GM19395 (cell line): ENCODE measurements at regions not wholly inside any gene's neighbourhood (a gene's known extent, or its start where the extent isn't known, plus 50 kb on each side); places are given as distances from the start of the nearest gene placed in this dataset.
"Not testable (repeated sequence)": the region's sequence is repeated elsewhere in the genome, so short reads cannot be mapped to it uniquely, and the experiment has no call there.

Experiments
- ATAC-seq: cut with Tn5 transposase; IDR thresholded peaks from one replicate; pipeline ENCODE4 v1.9.1; 2021; ENCODE audit warnings: mild to moderate bottlenecking, moderate library complexity; ENCODE audit not compliant: unreplicated experiment

DNA sequence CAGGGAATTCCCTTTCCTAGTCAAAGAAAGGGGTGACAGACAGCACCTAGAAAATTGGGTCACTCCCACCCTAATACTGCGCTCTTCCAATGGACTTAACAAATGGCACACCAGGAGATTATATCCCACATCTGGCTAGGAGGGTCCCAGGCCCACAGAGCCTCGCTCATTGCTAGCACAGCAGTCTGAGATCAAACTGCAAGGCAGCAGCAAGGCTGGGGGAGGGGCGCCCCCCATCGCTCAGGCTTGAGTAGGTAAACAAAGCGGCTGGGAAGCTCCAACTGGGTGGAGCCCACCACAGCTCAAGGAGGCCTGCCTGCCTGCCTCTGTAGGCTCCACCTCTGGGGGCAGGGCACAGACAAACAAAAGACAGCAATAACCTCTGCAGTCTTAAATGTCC is 1043.9 kb upstream of the GRIA3 start:
- ATAC-seq, result not testable (repeated sequence)

DNA sequence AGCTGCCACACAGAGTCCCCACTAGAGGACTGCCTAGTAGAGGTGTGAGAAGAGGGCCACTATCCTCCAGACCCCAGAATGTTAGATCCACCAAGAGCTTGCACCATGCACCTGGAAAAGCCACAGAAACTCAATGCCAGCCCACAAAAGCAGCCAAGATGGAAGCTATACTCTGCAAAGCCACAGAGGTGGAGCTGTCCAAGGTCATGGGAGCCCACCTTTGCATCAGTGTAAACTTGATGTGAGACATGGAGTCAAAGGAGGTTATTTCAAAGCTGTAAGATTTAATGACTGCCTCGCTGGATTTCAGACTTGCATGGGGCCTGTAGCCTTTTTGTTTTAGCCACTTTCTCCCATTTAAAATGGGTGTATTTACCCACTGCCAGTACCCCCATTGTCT is 1030.1 kb upstream of the GRIA3 start:
- no peak for ATAC-seq

DNA sequence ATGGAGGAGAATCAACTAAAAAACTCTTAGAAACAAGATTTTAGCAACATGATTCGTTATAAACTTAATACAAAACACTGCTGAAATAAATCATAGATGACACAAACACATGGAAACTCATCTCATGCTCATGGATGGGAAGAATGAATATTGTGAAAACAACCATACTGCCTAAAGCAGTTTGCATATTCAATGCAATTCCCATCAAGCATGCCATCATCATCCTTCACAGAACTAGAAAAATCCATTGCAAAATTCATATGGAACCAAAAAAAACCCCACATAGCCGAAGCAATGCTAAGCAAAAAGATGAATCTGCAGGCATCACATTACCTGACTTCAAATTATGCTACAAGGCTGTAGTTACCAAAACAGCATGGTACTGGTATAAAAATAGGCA is 1015.8 kb upstream of the GRIA3 start:
- no peak for ATAC-seq

DNA sequence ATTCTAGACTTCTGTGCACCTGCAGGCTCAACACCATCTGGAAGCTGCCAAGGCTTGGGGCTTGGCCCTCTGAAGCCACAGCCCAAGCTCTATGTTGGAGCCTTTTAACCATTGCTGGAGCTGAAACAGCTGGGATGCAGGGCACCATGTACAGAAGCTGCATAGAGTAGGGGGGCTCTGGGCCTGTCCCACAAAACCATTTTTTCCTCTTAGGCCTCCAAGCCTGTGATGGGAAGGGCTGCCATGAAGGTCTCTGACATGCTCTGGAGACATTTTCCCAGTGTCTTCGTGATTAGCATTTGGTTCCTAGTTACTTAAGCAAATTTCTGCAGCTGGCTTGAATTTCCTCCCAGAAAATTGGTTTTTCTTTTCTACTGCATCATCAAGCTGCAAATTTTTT is 999.3 kb upstream of the GRIA3 start:
- ATAC-seq, result no peak

DNA sequence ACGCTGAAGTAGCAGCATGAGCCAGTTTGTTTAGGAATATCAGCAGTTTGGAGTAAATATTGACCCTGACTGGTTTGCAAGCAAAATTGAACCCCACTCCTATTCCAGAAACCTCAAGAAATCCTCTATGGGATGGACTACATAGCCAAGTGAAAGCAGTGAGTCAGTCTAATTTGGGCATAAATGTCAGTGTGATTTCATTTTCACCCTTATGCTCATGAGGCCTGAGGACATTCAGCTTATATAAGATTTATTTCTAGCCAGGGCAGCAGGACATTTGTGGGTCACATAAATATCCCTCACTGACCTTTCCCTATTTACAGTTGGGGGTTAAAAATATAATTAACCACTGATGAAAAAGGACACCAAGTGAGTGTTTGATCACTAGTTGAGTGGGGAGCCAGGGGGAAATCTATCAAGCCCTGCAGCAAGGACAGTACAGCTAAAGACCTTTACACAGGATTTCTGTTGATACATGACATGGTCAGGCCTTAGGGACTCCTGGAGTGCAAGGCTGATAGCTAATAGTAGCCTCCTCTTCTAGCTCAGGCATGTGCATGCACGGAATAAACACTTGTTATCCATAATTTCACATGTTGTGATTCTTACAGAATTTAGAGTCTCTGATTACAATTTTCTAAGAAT is 996.9 kb upstream of the GRIA3 start:
- no peak for ATAC-seq

DNA sequence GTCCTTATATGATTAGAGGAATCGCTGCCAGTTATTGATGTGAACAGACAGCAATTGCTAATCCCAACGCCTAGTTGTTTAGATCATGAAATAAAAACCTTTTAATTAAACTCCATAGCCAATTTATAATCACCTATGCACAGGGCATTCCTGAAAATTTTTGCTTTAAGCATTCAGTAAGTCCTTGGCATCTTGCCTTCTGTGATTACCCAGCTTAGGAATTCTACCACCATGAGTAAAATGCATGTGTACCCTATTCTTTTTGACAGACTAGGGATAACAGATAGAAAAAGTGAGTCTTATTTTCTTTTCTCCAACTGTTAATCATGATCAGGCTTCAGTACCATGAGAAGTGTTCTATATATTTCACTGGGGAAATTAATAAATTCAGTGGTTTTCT is 995.3 kb upstream of the GRIA3 start:
- no peak for ATAC-seq

DNA sequence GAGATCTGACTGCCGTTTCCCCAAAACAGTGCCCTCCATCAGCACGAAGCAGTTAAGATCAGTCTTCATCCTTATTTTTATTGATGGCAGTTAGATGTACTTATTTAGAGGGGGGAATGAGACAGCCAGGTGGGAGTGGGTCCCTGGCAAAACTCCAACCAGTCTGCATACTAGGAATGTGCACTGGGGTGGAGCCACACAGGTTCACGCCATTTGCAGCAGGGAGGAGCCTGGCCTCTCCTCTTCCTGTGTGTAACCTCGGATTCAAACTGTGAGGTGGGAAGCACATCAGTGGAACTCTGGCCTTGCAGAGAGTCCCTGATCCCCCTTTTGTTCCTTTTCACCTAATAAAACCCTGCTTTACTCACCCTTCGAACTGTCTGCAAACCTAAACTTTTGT is 987.7 kb upstream of the GRIA3 start:
- ATAC-seq, result no peak

DNA sequence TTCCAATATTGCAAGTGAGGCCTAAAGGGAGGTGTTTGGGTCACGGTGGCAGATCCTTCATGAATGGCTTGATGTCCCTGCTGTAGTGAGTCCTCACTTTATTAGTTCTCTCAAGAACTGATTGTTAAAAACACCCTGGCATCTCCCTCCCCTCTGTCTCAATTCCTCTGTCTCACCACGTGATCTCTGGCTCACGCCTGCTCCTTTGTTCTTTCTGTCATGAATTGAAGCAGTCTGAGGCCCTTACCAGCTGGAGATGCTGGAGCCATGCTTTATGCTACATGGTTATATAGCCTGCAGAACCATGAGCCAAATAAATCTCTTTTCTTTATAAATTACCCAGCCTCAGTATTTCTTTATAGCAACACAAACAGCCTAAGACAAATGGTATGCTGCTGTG is 980.7 kb upstream of the GRIA3 start:
- ATAC-seq, result no peak

DNA sequence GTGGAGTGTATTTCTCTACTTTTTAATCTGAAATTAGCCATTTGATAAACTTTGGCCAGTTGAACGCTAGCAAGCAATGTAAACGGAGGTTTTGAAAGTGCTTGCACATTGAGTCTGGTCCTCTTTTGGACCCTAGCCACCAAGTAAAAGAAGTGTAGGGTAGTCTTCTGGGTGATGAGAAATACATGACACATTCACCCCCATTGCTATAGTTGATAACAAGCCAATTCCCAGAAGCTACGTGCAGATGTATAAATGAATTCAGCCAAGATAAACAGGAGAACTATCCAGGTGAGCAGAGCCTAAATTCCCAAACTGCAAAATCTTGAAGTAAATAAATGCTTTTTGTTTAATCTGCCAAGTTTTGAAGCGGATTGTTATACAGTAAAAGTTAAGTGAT is 965.4 kb upstream of the GRIA3 start:
- no peak for ATAC-seq

DNA sequence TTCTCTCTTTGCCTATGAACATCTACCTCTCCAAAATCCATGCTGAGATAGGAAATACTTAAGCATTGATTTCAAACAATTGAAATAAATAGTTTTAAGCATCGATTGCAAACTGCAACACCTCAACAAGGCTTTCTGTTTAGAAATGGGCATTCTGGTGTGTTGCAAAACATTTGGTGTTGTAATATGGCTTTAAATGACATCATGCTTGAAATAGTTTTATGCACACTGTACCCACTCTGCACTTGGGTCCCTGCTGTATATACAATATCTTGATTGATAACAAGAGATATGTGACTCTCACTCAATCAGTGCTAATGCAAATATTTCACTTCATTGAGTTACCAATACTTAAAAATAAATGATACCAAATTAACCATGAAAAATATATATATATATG is 964.9 kb upstream of the GRIA3 start:
- no peak for ATAC-seq

DNA sequence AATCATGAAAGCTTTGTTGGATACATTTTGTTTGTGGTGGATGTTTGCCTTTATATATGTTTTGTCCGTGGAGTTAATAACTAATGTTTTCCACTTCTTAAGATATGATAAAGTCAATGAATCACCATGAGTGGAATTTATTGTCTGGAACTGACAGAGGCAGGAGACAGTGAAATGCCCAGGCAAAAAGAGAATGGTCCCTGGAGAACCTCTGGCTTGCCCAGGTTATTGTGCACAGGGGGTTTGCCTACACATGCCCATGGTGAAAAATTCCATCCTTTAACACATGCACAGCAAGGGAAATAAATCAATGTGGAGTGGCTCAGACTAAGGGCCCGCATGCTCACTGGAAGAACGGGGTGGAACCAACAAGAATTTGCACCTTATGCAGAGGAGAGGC is 964.3 kb upstream of the GRIA3 start:
- no peak for ATAC-seq

DNA sequence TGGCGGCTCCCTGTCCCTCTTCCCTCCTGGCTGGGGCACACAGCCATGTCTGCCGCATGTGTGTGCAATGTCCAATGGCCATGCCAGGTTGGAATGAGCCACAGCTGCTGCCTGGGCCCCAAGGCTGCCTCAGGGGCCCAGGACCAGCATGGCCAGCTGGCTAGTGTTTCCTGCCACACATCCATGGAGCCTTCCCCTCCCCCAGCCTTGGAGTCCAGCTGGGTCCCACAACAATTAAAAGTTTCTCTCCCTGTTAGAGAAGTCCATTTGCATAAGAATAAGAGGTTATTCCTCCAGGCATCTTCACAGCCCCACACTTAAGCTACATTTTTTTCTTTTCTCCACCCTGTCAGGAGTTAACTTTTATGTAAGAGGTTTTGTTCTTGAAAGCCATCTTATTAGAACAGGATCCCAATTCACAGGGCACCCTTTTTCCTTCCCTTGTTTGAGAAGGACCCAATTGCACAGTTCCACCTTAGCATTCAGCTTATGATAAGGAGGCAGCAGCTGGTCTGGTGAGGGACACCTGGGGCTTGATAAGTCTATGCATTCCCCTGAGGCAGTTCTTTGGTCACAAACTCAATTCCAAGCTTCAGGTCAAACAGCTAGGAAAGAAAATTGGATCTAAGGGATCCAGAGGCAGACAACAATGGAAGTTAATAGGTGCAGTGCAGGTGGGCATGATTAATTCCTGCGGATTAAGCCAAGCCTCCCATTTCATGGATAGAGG is 963.3 kb upstream of the GRIA3 start:
- no peak for ATAC-seq

DNA sequence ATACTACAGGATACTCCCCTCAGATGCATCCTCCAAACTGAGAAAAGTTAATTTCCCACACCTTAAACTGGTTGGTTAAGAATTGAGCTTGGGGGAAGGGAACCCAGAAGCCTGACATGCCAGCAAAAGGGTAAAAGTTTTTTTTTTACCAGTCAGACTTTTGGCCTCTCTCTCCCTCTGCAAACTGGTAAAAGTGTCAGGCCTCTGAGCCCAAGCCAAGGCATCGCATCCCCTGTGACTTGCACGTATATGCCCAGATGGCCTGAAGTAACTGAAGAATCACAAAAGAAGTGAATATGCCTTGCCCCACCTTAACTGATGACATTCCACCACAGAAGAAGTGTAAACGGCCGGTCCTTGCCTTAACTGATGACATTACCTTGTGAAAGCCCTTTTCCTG is 962.3 kb upstream of the GRIA3 start:
- not testable (repeated sequence) for ATAC-seq

DNA sequence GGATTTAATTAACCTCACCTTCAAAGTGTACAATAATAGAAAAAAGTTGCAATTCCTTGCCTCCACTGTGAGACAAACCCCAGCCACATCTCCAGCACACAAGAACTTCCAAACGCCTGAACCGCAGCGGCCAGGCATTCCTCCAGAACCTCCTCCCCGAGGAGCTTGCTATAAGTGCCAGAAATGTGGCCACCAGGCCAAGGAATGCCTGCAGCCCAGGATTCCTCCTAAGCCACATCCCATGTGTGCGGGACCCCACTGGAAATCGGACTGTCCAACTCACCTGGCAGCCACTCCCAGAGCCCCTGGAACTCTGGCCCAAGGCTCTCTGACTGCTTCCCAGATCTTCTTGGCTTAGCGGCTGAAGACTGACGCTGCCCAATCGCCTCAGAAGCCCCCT is 959.9 kb upstream of the GRIA3 start:
- not testable (repeated sequence) for ATAC-seq

DNA sequence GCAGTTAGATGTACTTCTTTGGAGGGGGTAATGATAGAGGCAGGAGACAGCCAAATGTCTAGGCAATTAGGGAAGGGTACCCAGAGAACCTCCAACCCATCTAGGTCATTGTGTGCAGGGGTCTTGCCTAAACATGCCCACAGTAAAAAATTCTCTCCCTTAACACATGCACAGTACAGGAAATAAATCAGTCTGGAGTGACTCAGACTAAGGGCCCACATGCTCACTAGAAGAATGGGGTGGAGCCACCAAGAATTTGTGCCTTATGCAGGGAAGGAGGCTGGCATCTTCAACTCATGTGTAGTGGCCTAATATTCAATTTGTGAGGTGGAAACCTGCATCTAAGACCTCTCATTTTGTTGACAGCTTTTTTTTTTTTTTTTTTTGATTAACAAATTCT is 945.3 kb upstream of the GRIA3 start:
- no peak for ATAC-seq

DNA sequence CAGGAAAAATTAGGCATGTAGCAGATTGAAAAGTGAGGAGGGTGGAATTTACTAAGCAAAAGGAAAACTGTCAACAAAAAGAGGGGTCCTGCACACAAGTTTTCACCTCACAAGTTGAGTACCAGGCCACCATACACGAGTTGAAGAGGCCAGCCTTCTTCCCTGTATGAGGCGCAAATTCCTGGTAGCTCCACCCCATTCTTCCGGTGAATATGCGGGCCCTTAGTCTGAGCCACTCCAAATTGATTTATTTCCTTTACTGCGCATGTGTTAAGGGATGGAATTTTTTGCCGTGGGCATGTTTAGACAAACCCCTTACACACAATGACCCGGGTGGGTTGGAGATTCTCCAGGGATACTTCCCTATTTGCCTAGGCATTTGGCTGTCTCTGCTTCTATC is 942.1 kb upstream of the GRIA3 start:
- no peak for ATAC-seq

DNA sequence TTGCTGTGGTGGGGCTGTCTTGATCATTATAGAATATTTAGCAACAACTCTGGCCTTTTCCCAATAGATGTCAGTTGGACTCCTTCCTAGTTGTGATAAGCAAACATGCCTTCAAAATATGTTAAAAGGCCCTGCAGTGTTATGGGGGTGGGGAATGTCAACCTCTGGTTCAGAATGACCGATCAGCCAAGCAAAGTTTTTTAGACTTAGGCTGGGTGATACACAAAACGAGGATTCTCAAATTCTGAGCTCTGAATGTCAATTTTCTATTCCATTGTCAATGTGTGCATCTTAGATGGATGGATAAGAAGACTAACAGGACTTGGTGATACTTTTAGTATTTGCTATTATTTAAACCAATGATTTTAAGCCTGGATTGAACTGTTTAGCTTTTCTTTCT is 940.0 kb upstream of the GRIA3 start:
- ATAC-seq, result no peak

DNA sequence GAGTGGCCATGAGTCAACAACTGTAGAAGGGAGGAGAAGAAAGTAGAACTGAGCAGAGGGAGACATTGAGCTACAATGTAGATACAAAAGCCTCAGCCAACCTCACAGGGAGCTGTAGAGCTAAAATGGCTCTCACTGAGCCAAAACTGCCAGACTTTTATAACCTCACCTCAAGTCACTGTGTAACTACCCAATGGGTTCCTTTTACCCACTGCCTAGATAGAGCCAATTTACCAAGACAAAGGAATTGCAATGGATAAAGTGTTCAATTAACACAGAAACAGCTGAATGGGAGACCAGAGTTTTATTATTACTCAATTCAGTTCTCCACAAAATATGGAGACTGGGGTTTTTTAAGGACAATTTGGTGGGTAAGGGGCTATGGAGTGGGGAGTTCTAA is 938.9 kb upstream of the GRIA3 start:
- no peak for ATAC-seq

DNA sequence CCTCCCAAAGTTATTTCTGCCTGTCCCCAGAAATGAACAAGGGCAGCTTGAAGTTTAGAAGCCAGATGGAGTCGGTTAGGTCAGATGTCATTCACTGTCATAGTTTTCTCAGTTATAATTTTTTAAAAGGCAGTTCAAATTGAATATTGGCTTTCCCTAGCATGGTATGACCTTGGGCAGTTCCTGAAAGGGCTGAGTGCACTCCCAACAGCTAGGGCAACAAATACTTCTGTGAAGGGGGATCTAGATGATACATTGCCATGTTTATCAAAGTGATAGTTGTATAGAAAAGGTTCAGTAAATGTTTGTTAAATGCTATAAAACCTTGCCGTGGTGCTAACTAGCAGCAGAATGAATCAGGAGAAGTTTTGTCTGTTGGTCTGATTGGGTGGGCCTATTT is 938.1 kb upstream of the GRIA3 start:
- no peak for ATAC-seq

DNA sequence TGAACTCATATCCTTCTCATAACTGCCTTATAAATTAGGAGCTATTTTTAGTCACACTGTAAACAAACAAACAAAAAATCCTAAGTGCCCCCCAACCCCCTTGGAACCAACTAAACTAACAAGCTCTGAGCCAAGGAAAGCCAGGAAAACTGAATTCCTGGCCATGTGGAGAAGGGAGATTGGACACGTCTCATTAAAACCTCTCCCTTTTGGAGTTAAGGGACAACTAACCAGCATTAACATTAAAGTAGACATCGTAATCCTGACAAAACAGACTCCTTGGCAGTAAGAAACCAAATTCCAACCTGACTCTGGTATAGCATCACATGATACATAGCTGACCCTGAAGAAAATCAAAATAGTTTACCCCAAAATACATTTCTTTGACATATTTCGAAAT is 937.1 kb upstream of the GRIA3 start:
- no peak for ATAC-seq

DNA sequence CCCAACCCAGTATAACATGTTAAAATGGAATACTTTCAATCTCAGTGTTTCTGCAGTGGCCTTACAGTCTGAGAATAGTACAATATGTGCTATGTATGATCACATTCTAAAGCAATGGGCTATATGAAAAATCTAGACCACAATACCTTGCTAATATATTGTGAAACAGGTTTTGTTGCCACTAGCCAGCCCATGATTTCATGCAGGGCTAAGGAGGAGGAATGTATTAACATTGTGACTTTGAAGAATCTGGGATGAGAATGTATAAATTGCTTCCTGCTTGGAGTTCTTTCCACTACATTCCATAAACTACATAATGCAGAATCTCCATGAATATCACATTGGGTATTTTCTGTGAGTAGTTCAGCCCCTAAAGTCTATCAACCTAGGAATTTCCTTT is 935.4 kb upstream of the GRIA3 start:
- no peak for ATAC-seq

DNA sequence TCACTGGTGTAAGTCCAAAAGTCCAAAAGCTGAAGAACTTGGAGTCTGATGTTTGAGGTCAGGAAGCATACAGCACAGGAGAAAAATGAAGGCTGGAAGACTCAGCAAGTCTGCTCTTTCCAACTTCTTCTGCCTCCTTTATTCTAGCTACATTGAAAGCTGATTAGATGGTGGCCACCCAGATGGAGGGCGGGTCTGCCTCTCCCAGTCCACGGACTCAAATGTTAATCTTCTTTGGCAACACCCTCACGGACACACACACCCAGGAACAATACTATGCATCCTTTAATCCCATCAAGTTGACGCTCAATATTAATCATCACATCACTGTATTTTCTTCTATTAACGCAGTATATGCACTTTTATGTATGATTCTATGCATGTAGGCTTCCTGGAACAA is 931.6 kb upstream of the GRIA3 start:
- no peak for ATAC-seq

DNA sequence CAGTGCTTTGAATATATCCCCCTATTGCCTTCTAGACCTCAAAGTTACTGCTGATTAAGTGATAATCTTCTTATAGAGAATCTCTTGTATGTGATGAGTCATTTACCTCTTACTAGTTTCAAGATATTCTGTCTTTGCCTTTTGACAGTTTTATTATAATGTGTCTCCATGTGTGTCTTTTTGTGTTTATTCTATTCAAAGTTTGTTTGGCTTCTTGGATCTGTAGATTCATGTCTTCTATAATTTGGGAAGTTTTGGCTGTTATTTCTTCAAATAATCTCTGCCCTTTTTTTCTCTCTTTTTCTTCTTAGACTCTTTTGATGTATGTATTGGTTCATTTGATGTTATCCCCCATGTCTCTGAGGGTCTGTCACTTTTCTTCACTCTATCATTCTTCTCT is 915.7 kb upstream of the GRIA3 start:
- no peak for ATAC-seq
